Right kidney (tissue), 1 donor: ENCODE measurements at regions not wholly inside any gene's neighbourhood (a gene's known extent, or its start where the extent isn't known, plus 50 kb on each side); places are given as distances from the start of the nearest gene placed in this dataset.
"Not testable (repeated sequence)": the region's sequence is repeated elsewhere in the genome, so short reads cannot be mapped to it uniquely, and the experiment has no call there.

ENCODE experiments used
- DNase-seq: peaks from one replicate; pipeline ENCODE4 v3.0.0-alpha.2; 2016

GRCh38 chr7:35853194-35853593 lies 52.3 kb downstream of the SEPTIN7 start:
- not testable (repeated sequence) for DNase-seq

- no peak for DNase-seq
Observed at GRCh38 chr7:35854311-35854710, 53.5 kb downstream of the SEPTIN7 start.

GRCh38 chr7:35856175-35856574 lies 55.3 kb downstream of the SEPTIN7 start:
- no peak for DNase-seq

DNA sequence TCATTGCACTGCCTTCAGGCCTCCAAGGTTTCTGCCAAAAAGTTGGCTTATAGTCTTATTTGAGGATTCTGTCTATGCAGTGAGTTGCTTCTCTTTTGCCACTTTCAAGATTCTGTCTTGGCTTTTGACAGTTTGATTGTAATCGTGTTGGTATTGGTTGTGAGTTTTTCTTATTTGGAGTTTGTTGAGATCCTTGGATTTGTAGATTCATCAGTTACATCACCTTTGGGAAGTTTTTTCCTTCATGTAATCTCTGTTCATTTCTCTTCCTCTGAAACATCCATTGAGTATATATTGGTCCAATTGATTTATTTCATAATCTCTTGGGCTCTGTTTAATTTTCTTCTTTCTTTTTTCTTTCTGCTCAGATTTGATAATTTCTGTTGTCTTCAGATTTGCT lies 59.8 kb downstream of the SEPTIN7 start:
- DNase-seq: no peak

GRCh38 chr7:35865287-35865686 lies 64.4 kb downstream of the SEPTIN7 start:
- DNase-seq: no peak

GRCh38 chr7:35866186-35866585 lies 65.3 kb downstream of the SEPTIN7 start:
- DNase-seq: no peak

GRCh38 chr7:35869117-35869516 lies 68.3 kb downstream of the SEPTIN7 start:
- not testable (repeated sequence) for DNase-seq

GRCh38 chr7:35869810-35870209 lies 69.0 kb downstream of the SEPTIN7 start:
- no peak for DNase-seq

- DNase-seq: no peak
Observed at GRCh38 chr7:35871856-35872255, 71.0 kb downstream of the SEPTIN7 start.

DNA sequence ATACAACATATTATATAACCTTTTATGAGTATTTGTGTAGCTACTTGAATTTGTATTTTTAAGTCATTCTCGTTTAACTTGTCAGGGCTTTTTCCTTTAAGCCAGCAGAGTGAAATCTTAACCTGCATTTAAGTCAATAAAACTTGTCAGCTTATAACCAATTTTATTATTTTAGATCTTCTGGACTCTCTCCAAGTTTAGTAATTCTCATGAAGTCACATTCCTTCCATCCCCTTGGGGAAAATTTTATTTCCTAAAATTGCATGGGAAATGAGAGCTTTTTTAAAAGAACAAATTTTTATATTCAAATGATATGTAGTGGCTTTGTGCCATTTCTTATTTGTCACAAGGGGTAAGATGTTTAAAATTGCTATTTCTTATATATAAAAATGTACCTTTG lies 74.0 kb downstream of the SEPTIN7 start:
- DNase-seq: no peak

- DNase-seq: no peak
Observed at GRCh38 chr7:35875292-35875691, 74.4 kb downstream of the SEPTIN7 start.

GRCh38 chr7:35878351-35878750 lies 77.5 kb downstream of the SEPTIN7 start:
- no peak for DNase-seq

DNA sequence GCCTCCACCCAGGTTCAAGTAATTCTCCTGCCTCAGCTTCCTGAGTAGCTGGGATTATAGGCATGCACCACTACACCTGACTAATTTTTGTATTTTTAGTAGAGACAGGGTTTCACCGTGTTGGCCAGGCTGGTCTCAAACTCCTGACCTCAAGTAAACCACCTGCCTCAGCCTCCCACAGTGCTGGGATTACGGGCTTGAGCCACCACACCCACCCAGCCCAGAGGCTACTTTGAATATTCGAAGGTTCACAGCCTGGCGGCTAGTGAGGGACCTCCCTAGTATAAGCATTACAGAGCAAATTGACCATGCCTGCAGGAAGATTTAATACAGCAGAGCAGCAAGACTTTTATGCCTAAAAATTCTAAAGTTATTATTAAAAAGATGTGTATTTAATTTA lies 86.6 kb downstream of the SEPTIN7 start:
- DNase-seq: not testable (repeated sequence)

- no peak for DNase-seq
Observed at GRCh38 chr7:35889001-35889400, 88.1 kb downstream of the SEPTIN7 start.

DNA sequence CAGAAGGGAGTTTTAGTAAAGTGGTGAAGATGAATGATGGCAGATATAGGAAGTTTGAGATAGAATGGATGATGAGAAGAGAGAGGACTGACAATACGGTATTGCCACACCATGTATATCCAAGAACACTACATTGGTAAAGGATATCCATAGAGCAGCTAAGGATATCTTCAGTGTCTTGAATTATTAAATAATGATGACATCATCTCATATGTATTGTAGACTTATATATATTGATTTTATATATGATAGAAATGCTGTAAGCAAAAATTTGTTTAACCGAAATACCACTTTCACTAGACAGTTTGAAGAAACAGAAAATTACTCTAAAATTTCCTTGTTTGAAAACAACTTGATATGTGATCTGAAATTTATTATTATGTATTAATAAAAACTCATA lies 89.0 kb downstream of the SEPTIN7 start:
- no peak for DNase-seq

DNA sequence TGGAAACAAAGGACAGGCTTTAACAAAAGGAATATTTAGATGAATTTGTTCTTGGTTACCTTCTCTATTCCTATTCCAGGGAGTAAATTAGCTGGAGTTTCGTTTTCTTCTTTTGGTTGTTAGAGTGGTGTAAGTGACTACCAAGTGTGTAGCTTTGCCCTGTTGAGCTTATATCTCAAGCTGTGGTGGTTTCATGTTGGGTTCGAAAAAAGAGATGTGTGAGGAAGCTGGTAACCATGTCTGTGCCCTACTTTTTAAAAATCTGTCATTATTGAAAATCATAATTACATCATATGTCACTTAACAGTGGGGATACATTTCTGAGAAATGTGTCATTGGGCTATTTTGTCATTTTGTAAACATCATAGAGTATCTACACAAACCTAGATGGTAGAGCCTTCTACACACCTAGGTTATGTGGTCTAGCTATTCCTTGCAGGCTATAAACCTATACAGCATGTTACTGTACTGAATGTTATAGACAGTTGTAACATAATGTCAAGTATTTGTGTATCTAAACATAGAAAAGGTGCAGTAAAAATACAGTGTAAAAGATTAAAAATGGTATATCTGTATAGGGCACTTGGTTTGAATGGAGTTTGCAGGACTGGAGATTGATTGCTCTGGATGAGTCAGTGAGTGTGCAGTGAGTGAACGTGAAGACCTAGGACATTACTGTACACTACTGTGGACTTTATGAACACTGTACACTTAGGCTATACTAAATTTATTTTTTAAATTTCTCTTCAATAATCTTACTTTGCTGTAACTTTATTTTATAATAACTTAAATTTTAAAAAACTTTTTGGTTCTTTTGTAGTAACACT lies 90.4 kb downstream of the SEPTIN7 start:
- no peak for DNase-seq

- no peak for DNase-seq
Observed at GRCh38 chr7:35893649-35894048, 92.8 kb downstream of the SEPTIN7 start.

- DNase-seq: no peak
Observed at GRCh38 chr7:35894721-35895120, 93.9 kb downstream of the SEPTIN7 start.

- no peak for DNase-seq
Observed at GRCh38 chr7:35900651-35901050, 99.8 kb downstream of the SEPTIN7 start.

DNA sequence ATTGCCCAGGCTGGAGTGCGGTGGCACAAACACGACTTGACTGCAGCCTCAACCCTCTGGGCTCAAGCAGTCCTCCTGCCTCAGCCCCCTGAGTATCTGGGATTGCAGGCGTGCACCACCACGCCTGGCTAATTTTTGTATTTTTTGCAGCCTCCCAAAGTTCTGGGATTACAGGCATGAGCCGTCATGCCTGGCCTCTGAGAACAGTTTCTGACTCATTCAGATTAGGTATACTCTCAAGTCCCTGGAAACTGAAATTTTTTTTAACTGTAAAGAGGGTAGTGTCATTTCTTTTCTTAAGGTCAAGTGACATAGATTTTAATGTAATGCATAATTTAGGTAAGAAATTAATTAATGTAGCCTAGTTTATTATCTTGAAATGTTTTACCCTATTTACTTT lies 104.7 kb downstream of the SEPTIN7 start:
- no peak for DNase-seq

- peak; percentile 36 for DNase-seq
Observed at GRCh38 chr7:35906191-35906908, 105.5 kb downstream of the SEPTIN7 start.

DNA sequence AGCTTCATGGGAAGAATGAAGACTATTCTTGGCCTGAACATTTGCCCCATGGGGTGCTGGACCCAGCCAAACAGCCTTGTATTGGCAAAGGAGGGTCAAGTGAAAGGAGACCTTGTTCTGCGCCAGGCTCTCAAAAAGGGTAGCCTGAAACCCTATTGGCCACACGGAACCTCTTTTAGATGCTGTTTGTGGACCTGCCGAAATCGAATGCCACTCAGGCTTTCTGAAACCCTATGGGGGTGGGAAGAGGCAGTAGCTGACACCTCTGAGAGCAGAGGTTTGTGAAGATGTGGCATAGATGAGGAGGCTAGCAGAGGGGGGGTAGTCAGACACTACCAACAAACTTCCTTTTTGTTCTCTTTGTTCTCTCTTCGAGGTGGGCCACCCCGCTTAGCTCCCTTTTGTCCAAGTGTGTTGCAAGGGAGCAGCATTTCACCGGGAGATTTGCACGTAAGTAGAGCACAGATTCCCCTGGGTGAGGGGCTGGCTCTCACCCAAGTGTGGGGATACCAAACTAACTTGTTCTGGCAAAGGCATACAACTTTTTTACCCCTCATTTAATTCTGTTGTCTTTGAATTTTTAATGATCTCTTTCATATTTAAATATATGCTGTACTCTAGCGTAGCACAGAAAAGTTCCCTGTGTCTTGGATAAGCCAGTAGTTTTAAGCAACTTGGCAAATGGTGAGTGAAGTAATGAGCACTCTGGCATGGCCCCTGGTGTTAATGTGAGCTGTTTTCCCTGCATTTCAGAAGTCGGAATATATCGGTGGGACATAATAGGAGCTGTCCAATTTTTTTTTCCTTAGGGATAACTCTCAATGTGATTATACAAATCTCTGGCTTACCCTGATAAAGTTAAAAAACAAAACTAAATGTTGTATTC lies 107.7 kb downstream of the SEPTIN7 start:
- no peak for DNase-seq

GRCh38 chr7:35909870-35910357 lies 109.1 kb downstream of the SEPTIN7 start:
- DNase-seq: no peak
